COLO668 (cell line): ENCODE measurements at regions not wholly inside any gene's neighbourhood (a gene's known extent, or its start where the extent isn't known, plus 50 kb on each side); places are given as distances from the start of the nearest gene placed in this dataset.
"Not testable (repeated sequence)": the region's sequence is repeated elsewhere in the genome, so short reads cannot be mapped to it uniquely, and the experiment has no call there.

Experiments
- DNase-seq: peaks from one replicate; lab custom pipeline; 2025; ENCODE audit not compliant: unreplicated experiment; lab: John Stamatoyannopoulos, UW

- DNase-seq: no peak
These were observed 177.3 kb downstream of the KLF13 start for GRCh38 chr15:31503758-31504461.

- no peak for DNase-seq
These were observed 177.8 kb downstream of the KLF13 start for GRCh38 chr15:31504462-31504839.

GRCh38 chr15:31507573-31507972, 180.9 kb downstream of the KLF13 start:
- not testable (repeated sequence) for DNase-seq

DNA sequence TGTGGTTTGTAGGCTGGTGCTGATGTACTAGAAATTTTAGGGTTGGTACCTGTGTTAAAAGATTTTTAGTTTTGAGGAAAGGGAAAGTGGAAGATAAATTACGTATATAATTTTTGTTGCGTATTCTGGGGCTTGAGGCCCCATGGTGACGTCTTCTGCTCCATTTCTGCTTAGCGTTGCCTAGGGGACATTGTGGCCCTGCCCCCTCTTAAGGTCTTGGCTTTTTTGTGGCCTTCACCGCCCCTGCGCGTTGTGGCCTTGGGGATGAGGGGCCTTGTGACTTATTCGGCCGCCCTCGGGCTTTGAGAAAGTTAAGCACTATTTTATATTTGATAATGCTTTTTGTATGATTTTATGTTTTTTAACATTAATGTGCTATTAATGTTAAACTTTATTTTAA, 182.0 kb downstream of the KLF13 start:
- DNase-seq: no peak

DNA sequence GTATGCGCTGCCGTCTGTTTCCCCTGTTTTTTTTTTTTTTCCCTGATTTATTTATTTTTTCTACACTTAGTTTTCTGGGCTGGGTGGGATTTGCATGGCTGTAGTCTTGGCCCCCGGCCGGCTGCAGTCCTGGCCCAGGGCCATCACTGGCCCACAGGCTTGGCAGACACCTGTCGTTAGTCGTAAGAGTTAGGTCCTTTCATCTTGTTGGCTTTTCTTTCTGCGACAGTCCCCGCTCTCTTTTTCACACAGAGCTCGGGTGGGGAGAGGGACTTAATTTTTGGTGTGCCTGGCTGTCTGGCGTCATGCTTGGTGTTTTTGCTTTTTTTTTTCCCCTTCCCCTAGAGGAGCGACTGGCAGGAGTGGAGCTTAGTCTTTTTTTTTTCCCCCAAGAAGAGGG, 183.4 kb downstream of the KLF13 start:
- DNase-seq: no peak

- DNase-seq: no peak
These were observed 185.2 kb downstream of the KLF13 start for GRCh38 chr15:31511707-31512310.

DNA sequence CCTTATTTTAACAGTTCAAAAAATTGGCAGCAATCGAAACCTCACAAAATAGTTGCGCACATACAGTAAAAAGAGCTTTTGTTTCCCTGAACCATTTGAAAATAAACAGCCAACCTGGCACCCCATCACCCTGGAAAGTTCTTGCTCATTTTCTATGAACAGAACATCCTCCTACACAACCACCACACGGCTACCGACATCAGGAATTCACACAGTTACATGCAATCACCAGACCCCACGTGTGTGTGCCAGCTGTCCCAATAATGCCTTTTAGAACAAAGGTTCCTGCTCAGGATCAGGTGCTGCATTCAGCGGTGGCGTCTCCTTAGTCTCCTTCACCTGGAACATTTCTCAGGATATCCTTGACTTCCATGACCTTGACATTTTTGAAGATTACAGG, 186.5 kb downstream of the KLF13 start:
- DNase-seq: no peak

DNA sequence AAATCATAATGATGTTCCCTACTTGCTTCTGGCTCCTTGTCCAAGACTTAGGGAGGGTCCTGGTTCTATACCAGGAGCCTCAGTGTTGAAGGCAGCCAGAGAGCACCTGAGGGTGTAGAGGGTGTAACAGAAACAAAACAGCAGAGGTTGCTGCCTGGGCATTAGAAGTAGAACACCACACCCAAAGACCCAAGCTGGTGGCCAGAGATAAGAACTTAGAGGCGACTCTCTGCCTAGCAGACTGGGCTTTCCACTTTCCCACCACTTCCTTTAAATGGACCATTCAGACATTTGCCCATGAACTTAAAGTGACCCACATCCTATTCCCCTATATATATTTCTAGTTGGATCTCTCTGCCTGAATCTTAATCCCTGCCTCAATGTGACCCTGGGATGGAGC, 189.8 kb downstream of the KLF13 start:
- DNase-seq: no peak

DNA sequence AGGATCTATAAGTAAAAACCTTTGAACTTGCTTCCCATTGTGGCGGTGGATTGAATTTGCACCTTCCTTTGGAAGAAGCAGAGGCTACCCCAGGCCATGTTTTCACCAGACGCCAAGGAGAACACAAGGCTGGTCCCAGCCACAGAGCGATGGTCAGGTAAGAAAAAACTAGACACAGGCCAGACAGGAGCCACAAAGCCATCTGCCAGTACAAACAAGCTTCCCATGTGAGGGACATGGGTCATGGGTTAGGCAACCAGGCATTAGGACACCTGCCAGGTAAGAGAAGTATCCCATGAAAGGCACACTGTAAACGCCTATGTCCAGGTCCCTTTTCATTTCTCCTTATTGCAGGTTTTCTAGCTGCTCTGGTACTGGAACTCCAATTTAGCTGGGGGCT, 190.2 kb downstream of the KLF13 start:
- DNase-seq: no peak

DNA sequence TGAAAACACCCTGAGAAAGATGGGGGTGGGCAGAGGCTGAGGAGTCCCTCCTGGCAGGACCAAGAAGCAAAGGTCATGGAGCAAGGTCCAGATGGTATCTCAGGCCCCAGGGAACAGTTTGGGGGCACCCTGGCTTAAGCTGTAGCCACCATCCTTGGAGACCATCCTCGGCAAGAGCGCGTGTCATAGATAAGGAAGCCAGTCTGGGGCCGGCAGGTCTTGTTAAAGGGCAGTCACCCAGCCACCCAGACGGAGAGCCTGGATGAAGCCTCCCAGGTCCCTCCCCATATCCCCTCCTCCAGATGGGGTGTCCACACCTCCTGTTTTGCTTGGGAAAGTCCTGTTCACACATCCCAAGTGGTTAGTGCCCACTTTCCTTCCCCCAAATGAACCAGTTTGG, 191.1 kb downstream of the KLF13 start:
- no peak for DNase-seq

DNA sequence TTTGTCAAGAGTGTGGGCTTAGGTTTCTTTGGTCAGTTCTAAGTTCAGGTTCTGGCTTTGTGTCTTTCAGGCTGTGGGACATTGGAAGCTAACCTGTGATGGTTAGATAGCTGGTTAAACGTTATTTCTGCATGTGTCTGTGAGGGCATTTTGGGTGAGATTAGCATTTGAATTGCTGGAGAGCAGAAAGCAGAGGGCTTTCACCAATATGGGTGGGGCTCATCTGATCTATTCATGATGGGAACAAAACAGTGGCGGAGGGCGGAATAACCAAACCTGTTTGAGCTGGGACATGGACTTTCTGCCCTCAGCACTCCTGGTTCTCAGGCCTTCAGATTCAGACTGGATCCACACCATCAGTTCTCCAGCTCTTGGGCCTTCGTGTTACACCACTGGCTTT, 195.4 kb downstream of the KLF13 start:
- DNase-seq: no peak

DNA sequence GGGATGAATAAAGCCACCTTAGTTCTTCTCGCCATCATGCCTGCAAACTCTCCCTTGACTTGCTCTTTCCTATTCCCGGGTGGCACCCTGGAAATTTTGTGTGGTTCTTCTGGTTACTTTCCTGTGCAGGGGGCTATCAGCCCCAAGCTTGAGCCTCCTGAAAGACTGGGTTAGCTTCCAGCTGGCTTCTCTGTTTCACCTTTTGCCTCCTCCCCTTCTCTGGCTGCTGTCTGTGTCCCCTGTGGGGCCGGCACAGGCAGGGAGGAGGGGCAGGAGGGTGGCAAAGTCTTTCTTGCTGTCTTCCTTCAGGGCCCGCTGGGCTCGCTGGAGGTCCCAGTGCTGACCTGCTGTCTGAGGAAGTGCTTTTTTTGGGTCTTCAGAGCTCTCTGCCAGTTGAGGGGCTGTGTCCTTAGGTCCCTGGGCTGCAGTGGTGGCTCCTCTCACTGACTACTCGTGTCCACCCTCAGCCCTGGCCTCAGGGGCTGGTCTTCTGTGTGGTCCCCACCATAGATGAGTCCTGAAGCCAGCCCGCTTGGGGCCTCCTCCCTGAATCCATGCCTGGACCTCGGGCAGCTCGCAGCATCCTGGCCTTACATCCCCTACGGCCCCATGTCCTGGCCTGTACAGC, 196.5 kb downstream of the KLF13 start:
- DNase-seq: no peak

GRCh38 chr15:31523655-31524049, 197.0 kb downstream of the KLF13 start:
- no peak for DNase-seq

GRCh38 chr15:31525185-31525695, 198.6 kb downstream of the KLF13 start:
- DNase-seq: no peak

DNA sequence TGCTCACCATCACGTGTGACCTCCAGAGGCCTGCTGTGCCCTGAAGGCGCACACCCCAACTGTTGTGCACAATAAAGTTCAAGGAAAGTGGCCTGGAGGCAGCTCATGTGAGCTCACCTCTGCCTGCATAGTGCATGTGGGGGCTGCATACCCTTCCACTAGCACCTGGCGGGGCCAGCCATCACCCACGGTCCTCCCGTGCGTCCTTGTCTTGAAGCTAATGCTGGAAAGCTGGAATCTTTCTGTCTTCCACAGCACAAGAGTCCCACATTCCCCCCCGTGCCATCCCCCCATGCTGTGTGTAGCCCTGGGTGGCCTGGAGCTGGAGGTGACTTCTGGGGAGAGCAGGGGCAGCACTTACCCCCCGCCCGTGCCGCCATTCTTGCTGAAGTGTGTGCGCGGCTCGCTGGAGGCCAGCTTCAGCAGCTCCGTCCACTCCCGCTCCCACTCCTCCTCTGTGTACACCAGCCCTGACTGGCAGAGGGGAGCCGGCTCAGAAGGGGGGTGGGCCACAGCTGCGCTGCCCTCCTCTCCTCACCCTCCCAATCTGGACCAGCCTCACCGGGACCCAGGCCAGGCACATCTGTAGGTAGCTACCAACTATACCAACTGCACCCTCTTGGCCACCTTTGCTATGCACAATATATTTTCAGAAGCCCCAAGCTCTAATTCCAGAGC, 199.5 kb downstream of the KLF13 start:
- DNase-seq: no peak

DNA sequence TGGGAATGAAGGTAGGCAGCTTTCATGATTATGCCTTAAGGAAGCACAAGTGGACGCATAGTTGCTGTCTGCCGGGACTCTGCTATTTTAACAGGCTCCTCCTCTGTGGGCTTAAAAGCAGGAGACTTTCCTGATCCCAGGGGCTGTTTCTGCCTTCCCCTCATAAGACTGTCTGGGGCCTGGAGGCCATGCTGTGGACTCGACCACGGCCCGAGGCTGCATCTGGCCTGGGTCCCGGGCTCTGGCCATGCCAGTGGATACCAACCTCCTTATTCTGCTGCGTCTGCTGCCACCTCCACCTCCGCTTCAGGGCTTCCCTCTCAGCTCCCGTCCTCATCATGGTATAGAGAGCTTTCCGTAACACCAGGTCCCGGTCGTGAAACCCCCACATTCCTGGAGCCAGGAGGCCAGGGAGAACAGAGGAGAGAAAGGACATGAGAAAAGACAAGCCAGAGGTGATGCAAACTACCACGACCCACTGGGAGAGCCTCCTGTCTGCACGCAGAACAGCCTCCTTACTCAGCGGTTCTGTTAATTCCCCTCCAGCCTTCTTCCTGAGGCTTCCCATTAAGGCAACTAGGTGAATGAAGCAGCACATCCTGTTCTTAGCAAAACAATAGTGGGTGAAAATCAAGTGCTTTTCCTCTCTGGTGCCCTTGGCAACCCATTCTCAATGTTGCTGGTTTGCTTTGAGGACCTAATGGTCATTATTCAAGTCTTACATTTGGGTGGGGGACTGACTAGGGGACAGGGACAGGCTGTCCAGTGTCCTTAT, 200.5 kb downstream of the KLF13 start:
- no peak for DNase-seq

GRCh38 chr15:31528846-31529245, 202.2 kb downstream of the KLF13 start:
- no peak for DNase-seq

- DNase-seq: no peak
These were observed 211.3 kb downstream of the KLF13 start for GRCh38 chr15:31537770-31538592.

DNA sequence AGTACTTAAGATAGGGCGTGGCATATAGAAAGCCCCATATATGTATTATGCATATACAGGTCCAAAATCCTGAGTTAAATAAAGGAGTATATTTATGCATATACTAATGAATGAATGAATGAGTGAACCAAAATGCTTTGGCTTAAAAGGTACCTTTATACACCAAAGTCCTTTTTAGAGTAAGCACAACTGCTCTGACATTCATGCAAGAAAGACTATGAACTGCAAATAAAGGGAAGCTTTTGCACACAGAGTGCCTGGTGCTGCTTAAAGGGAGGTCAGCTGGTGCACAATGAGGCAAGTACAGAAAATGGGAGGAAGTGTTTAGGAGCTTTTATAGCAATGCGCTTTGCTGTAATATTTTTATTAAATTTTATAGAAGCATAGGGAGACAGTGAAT, 214.0 kb downstream of the KLF13 start:
- DNase-seq: no peak

DNA sequence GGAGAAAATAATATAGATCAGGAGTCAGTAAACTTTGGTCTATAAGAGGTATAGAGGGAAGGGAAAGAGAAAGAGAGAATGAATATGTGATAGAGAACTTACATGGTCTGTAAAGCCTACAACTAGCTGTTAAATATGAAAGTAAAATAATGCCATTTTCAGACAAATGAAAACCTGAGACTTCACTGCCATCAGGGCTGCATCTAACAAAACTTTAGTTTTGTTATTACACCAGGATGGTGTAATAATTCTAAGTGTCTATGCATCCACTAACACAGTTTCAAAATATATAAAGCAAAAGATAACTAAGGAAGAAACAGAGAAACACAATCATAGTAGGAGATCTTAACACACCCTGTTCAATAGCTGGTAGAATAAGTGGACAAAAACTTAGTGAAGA, 217.7 kb downstream of the KLF13 start:
- no peak for DNase-seq
